NCI-H2029 (cell line): ENCODE measurements at regions not wholly inside any gene's neighbourhood (a gene's known extent, or its start where the extent isn't known, plus 50 kb on each side); places are given as distances from the start of the nearest gene placed in this dataset.
"Not testable (repeated sequence)": the region's sequence is repeated elsewhere in the genome, so short reads cannot be mapped to it uniquely, and the experiment has no call there.

Experiments used
- DNase-seq: peaks from one replicate; lab custom pipeline; 2025; lab: John Stamatoyannopoulos, UW

- no peak for DNase-seq
Measured at GRCh38 chr1:66460776-66461175, 73.2 kb upstream of the SGIP1 start.

- no peak for DNase-seq
Measured at GRCh38 chr1:66462313-66462712, 71.6 kb upstream of the SGIP1 start.

GRCh38 chr1:66464351-66464750, 69.6 kb upstream of the SGIP1 start:
- DNase-seq, result no peak

- no peak for DNase-seq
Measured at GRCh38 chr1:66464802-66465201, 69.2 kb upstream of the SGIP1 start.

- DNase-seq, result not testable (repeated sequence)
Measured at GRCh38 chr1:66466695-66467094, 67.3 kb upstream of the SGIP1 start.

- DNase-seq, result no peak
Measured at GRCh38 chr1:66468722-66469121, 65.2 kb upstream of the SGIP1 start.

- no peak for DNase-seq
Measured at GRCh38 chr1:66475940-66476339, 58.0 kb upstream of the SGIP1 start.

GRCh38 chr1:66476774-66477173, 57.2 kb upstream of the SGIP1 start:
- DNase-seq, result no peak

GRCh38 chr1:66478116-66478515, 55.8 kb upstream of the SGIP1 start:
- no peak for DNase-seq

GRCh38 chr1:66480162-66480561, 53.8 kb upstream of the SGIP1 start:
- no peak for DNase-seq

GRCh38 chr1:66481215-66481614, 52.7 kb upstream of the SGIP1 start:
- DNase-seq, result peak; percentile 10
